Retinal pigment epithelial cell (primary cell): ENCODE measurements at regions not wholly inside any gene's neighbourhood (a gene's known extent, or its start where the extent isn't known, plus 50 kb on each side); places are given as distances from the start of the nearest gene placed in this dataset.

Experiments used
- DNase-seq: peaks from one replicate; pipeline ENCODE4 v3.0.0-alpha.2; 2010; ENCODE audit warnings: low read depth
- H3K4me3 ChIP-seq: 2 replicates; pipeline ENCODE4 v1.5.1; 2011; ENCODE audit warnings: mild to moderate bottlenecking, low read length, control low read depth, moderate library complexity
- TF ChIP-seq, protein P1 (sequence below): conservative IDR thresholded peaks from 2 replicates; pipeline ENCODE4 v1.5.1; 2011; ENCODE audit warnings: low read depth, low read length, control low read depth, inconsistent platforms

- no peak for DNase-seq
- TF ChIP-seq, protein P1, sequence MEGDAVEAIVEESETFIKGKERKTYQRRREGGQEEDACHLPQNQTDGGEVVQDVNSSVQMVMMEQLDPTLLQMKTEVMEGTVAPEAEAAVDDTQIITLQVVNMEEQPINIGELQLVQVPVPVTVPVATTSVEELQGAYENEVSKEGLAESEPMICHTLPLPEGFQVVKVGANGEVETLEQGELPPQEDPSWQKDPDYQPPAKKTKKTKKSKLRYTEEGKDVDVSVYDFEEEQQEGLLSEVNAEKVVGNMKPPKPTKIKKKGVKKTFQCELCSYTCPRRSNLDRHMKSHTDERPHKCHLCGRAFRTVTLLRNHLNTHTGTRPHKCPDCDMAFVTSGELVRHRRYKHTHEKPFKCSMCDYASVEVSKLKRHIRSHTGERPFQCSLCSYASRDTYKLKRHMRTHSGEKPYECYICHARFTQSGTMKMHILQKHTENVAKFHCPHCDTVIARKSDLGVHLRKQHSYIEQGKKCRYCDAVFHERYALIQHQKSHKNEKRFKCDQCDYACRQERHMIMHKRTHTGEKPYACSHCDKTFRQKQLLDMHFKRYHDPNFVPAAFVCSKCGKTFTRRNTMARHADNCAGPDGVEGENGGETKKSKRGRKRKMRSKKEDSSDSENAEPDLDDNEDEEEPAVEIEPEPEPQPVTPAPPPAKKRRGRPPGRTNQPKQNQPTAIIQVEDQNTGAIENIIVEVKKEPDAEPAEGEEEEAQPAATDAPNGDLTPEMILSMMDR: no peak
- no peak overlapping the region for H3K4me3 ChIP-seq
These were observed 499.2 kb downstream of the PTPRC start for GRCh38 chr1:199138061-199138460.

DNA sequence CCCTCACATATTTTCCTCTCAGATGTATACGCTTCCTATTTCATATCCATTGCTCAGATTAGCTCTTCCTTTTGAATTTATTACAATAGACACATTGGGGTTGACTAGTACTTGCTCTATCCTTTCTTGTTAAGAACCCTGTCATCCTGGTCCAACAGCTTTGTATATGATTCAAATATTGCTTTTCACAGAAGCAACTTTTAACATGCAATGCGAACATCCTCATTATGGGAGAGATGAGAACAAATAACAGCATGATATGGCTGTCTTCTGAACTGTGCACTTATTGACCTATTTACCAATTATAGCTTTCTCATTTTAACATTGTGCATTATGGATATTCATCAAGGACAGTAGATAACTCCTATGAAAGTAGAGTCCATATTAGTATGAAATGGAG lies 510.8 kb downstream of the PTPRC start:
- H3K4me3 ChIP-seq: no peak overlapping the region
- no peak for DNase-seq
- TF ChIP-seq, protein P1: no peak

- peak; percentile 62 for DNase-seq
- TF ChIP-seq, protein P1: no peak
- H3K4me3 ChIP-seq: no peak overlapping the region
These were observed 511.9 kb downstream of the PTPRC start for GRCh38 chr1:199150756-199151155.

- TF ChIP-seq, protein P1: no peak
- H3K4me3 ChIP-seq: no peak overlapping the region
- no peak for DNase-seq
These were observed 513.0 kb downstream of the PTPRC start for GRCh38 chr1:199151634-199152425.

DNA sequence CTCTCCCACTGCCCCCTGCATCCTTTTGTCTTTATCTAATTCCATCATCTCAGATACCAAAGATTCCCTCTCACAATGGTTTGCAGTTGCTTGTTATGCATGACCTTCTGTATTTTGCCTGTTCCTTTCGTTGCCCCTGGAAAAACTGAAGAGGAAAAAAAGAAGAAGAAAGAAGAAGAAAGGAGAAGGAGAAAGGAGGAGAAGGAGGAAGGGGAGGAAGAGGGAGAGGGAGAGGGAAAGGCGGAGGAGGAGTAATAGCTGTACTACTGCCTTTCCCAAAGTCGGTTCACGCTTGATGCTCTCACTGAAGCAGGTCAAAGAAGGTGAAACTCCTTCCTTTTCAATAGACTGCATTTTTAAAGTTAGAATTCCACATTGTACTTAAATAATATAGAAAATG lies 513.8 kb downstream of the PTPRC start:
- TF ChIP-seq, protein P1: no peak
- H3K4me3 ChIP-seq: no peak overlapping the region
- no peak for DNase-seq

- H3K4me3 ChIP-seq: no peak overlapping the region
- TF ChIP-seq, protein P1: no peak
- DNase-seq: no peak
These were observed 516.6 kb downstream of the PTPRC start for GRCh38 chr1:199155166-199156019.

DNA sequence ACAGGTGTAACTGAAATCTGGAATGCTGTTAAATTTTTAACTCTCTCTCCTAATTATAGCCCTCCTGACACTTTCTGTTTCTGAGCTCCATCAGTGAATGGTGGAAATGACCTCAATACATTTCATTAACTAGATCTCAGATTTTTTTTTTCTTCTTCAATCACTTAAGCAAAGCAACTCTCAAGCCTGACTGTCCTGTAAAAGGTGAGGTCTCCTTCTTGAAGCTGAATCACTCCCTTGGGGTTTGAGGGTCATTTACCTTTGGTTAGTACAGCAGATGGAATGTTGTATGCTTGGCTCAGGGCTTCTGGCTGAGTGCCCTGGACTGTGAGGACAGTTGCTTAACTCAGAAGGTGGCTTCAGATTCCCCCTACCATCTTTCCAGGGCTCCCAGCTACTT lies 518.7 kb downstream of the PTPRC start:
- H3K4me3 ChIP-seq: no peak overlapping the region
- TF ChIP-seq, protein P1: no peak
- no peak for DNase-seq
